Erythroblast (primary cell): ENCODE measurements at regions not wholly inside any gene's neighbourhood (a gene's known extent, or its start where the extent isn't known, plus 50 kb on each side); places are given as distances from the start of the nearest gene placed in this dataset.

Experiments
- GATA1 ChIP-seq: IDR thresholded peaks from 2 replicates; pipeline ENCODE4 v1.6.1; 2011; ENCODE audit warnings: low read depth, mild to moderate bottlenecking, control low read depth, low read length, moderate library complexity
- POLR2A ChIP-seq: IDR thresholded peaks from 2 replicates; pipeline ENCODE4 v1.6.1; 2011; ENCODE audit warnings: mild to moderate bottlenecking, low read length

DNA sequence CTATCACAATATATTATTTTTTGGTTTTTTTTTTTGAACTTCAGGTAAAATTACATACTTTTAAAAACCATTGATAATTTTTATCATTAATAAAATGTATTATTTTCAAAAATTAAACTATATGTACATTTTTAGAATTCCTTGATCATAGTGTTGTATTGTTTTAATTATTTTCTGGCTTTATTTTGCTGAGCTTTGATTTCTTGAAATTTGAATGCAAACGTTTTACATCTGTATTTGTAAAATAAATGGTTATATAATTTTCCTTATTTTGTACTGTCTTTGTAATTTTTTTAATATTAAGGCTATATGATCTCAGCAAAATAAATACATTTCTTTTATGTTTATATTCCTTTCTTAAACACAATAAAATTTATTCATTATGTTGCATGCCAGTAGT is 125.6 kb downstream of the KIF2B start:
- TF ChIP-seq POLR2A (no peak), GATA1 (no peak)
